ENCODE measurements at regions not wholly inside any gene's neighbourhood (a gene's known extent, or its start where the extent isn't known, plus 50 kb on each side); places are given as distances from the start of the nearest gene placed in this dataset.

DNA sequence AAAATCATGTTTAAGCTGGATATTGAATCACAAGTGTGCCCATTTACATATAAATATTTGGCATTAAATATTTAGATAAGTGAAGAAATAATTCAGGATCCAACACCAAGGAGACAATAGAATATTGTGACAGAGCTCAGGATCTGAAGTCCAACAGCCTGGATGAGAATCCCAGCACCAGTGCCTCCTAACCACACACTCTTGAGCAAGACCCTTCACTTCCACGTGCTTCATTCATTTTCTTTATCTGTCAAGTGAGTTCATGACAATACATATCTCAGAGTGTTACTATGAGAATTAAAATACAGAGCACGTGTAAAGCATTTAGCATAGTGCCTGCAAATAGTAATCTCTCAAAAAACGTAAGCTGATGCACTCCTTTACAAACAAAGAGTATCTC lies 78.4 kb upstream of the IKZF1 start:
- no peak for FAIRE-seq
- no peak for TF ChIP-seq CTCF (IDR thresholded peaks at IDR 0.05; ENCODE audit: insufficient read depth, missing control alignments)
- DNase-seq (ENCODE audit: insufficient read length, low spot score) = no peak

- no peak for DNase-seq (ENCODE audit: insufficient read length, low spot score)
- no peak for TF ChIP-seq CTCF (IDR thresholded peaks at IDR 0.05; ENCODE audit: insufficient read depth, missing control alignments)
- FAIRE-seq = no peak
Observed at GRCh38 chr7:50221433-50221832, 83.1 kb upstream of the IKZF1 start.

DNA sequence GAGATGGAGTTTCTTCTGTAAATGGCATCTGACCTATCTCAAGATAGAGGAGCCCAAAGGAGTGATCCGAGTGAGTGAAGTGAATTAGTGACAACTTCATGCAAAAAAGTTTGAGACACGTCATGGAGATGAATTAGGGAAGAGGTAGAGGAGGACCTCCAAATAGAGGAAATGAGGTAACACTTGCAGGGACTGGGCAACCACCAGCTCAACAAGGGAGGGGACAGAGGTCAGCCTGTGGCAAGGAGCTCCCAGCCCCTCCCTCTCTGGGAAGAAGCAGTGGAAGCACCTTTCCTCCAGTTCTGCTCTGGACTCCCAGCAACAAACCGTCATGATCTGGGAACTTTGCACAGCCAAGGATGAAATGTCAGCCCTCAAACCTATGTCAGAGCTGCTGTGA lies 83.5 kb upstream of the IKZF1 start:
- FAIRE-seq (no peak), DNase-seq (ENCODE audit: insufficient read length, low spot score) (no peak)
- no peak for TF ChIP-seq CTCF (IDR thresholded peaks at IDR 0.05; ENCODE audit: insufficient read depth, missing control alignments)

DNA sequence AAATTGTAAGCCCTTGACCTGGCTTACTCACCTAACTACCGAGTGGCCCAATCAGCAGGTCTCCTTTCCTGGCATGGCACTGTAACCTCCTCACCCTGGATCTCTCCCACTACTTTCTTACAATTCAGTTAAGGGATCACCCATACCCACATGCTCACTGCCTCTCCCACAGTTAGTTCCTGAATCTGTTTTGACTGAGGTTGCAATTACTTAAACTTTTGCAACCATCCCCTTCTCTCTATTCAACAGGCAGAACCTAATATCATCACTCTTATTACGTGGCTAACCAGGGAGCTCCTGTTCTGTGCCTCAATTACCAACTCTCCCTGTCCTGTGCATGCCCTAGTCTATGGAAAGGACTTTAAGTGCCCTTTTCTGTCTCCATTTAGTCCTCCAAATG lies 84.2 kb upstream of the IKZF1 start:
- no peak for DNase-seq (ENCODE audit: insufficient read length, low spot score)
- TF ChIP-seq CTCF (IDR thresholded peaks at IDR 0.05; ENCODE audit: insufficient read depth, missing control alignments) = no peak
- no peak for FAIRE-seq

DNA sequence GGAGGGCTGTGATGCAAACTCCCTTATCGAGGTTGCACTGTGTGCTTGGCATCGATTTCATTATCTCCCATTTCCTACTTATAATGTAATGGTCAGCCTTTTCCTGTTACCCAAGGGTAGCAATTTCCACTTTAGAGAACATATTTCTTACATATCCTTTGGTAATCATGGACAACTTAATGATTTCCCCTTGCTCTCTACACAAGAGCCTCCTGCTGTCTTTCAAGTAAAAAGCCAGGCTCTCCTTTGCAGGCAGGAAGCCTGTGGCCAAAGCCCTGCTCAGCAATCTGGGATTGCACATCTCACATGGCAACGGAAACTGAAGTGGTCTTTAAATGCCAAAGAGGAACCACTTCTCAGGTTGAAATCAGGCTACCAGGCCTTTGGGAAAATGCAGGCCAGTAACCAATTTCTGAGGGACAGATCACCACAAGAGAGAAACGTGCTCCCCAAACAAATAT lies 86.7 kb upstream of the IKZF1 start:
- DNase-seq (ENCODE audit: insufficient read length, low spot score) (no peak), FAIRE-seq (no peak)
- TF ChIP-seq CTCF (IDR thresholded peaks at IDR 0.05; ENCODE audit: insufficient read depth, missing control alignments) = no peak

DNA sequence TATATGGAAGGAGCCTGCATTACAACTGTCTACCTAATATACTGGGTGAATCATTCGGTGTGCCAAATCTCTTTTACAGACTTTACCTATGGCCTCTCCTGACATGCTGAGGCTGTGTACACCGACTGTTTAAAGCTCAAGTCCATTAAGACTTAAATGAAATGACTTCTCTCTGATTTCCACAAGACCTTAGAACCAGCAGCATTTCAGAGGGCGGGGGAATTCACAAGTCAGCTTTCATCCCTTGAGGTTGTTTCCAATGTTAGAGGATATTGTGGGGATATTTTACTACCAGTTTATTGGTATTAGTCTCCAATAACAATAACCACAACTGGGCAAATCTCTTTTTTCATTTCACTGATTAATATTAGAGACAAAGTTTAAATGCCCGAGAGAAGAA lies 87.1 kb upstream of the IKZF1 start:
- no peak for TF ChIP-seq CTCF (IDR thresholded peaks at IDR 0.05; ENCODE audit: insufficient read depth, missing control alignments)
- FAIRE-seq (no peak), DNase-seq (ENCODE audit: insufficient read length, low spot score) (no peak)

DNA sequence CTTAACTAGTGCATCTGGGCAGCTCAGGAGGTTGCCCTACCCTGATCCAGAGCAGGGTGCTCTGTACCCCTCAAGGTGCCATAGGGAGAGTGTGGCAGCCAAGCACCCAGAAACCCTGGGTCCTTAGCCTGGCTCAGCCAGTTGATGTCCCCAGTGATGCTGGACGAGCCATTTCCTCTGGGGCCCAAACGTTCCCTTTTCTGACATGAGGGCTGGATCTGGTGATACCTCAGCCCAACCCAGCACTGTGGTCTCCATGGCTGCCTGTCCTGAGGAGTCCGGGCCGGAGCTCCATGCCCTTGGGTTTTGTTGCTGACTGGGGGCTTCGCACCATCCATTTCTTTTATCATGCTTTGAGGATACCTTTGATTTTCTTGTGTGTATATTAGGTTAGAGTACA lies 87.9 kb upstream of the IKZF1 start:
- no peak for DNase-seq (ENCODE audit: insufficient read length, low spot score)
- no peak for FAIRE-seq
- TF ChIP-seq CTCF (IDR thresholded peaks at IDR 0.05; ENCODE audit: insufficient read depth, missing control alignments) = no peak

All from D721Med (cell line).